ENCODE measurements at regions not wholly inside any gene's neighbourhood (a gene's known extent, or its start where the extent isn't known, plus 50 kb on each side); places are given as distances from the start of the nearest gene placed in this dataset.

- TF ChIP-seq POU6F1 (CRISPR knock-in tag; IDR thresholded peaks at IDR 0.05; ENCODE audit: borderline replicate concordance, low read depth) (no peak), ESRRG (CRISPR knock-in tag; IDR thresholded peaks at IDR 0.05) (no peak), ZNF70 (CRISPR knock-in tag; IDR thresholded peaks at IDR 0.05) (no peak), CREB5 (CRISPR knock-in tag; IDR thresholded peaks at IDR 0.05; ENCODE audit: low read depth) (no peak), ZNF8 (CRISPR knock-in tag; IDR thresholded peaks at IDR 0.05) (no peak)
Measured at GRCh38 chr1:193321242-193321840, 134.9 kb upstream of the B3GALT2 start.
